ENCODE measurements at regions not wholly inside any gene's neighbourhood (a gene's known extent, or its start where the extent isn't known, plus 50 kb on each side); places are given as distances from the start of the nearest gene placed in this dataset.
"Not testable (repeated sequence)": the region's sequence is repeated elsewhere in the genome, so short reads cannot be mapped to it uniquely, and the experiment has no call there.

DNA sequence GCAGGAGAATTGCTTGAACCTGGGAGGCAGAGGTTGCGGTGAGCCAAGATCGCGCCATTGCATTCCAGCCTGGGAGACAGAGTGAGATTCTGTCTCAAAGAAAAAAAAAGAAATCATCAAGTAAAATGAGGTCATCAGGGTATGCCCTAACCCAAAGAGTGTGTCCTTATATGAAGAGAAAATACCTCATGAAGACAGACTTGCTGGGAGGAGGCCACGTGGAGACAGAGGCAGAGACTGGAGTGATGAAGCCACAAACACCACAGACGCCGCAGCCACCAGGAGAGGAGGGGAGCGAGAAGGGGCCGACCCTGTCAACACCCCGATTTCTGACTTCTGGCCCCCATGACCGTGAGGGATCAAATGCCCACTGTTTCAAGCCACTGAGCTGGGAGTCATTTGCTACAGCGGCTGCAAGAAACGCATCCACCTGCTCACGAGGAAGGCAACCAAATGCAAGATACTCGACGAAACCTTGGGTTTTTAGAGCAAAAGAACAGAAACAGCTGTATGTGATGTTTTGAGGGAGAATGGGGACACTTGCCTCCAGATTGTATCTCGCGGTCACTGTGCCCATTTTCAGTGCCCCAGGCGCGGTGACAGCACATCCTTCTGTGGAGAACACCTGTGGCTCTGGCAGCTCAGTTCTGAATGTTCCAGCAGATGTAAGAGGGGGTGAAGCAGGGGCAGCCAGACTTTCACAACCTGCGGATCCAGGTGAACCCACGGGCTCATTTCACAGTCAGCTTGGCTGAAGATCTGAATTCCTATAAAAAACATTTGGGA is 1317.2 kb downstream of the TBC1D22A start:
- no peak for DNase-seq

DNA sequence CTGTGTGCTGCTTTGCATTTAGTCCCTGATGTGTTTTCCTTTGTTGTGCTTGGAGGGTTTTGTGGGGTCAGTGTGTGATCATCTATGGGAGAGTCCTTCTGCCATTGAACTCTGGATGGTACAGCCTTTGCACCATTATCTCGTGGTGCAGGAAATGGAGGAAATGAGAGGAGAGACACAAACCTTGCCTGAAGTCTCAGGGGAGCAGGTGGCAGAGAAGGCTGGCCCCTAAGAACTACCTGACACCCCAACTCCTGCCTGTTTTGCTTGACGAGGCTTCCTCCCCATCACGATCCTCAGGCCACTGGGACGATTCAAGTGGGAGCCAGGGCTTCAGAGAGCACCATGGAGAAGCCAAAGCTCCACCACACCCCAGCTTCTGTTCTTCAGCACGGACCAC is 1316.4 kb downstream of the TBC1D22A start:
- DNase-seq, result no peak

DNA sequence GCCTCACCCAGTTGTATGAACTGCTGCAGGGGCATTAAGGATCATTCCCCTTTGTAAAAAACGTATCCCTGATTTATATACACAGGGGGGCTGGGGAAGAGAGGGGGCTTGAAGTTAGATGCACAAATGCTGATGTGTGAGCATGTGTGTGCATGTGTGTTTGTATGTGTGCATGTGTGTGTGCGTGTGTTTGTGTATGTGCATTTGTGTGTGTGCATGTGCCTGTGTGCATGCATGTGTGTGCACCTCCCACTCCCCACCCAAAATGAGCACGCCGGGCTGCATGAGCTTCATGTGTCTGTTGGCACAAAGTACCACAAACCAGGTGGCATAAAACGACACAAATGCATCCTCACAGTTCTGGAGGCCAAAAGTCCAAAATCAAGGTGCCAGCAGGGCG is 1315.2 kb downstream of the TBC1D22A start:
- DNase-seq, result no peak

DNA sequence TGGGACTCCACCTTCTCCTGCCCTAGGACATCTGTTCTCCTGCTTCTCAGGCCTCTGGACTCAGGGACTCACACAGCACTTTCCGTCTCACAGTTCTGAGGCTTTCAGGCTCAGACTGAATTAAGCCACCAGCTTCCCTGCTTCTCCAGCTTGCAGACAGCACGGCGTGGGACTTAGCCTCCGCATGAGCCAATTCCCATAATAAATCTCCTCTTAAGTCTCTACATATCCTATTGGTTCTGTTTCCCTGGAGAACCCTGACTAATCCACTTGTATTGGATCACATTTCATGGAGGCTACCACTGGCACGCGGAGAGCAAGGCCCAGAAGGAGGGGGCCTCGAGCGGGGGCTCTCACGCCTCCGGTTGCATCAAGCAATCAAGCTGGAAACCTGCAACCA is 1313.6 kb downstream of the TBC1D22A start:
- DNase-seq, result no peak

DNA sequence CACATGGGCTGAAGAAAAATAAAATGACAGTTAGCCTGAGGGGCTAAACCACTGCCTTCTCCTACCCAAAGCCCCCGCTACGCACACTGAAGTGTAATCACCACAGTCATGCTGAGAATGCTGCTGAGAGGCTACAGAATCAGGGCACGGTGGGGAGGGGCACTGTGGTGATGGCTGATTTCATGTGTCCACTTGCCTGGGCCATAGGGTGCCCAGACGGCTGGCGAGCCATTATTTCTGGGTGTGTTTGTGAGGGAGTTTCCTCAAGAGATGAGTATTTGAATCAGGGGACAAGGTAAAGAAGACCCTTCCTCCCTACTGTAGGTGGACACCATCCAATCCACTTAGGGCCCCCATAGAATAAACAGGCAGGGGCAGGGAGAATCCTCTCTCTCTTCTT is 1313.2 kb downstream of the TBC1D22A start:
- DNase-seq, result no peak

DNA sequence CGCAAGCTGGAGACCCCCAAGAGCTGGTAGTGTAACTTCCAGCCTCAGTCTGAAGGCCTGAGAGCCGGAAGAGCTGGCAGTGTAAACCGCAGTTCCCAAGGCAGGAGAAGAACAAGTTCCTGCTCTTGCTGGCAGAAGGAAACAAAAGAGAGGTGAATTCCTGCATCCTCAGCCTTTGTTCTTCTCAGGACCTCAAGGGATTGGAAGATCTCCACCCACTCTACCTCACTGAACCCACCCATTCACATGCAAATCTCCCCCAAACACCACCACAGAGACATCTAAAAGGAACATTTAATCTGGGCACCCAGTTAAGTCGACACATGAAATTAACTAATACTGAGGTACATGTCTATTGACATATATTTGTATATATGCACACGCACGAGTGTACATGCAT is 1310.3 kb downstream of the TBC1D22A start:
- DNase-seq, result no peak

DNA sequence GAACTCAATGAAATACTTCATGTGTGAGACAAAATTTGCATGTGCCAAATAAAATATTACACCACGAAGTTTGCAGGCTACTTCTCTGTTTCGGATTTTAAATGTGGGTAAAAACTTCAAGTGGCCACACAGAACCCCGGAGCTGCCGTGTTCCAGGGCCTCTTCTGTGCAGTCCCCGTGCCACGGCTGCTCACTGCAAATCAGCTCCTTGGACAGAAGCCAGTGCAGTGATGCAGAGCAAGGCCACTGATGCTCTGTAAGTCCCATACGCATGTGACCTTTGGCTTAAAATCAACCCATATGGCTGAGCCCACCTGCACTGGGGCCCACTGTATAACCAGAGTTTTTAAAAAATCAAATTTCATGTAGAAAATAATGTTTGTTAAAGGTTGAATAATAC is 1309.4 kb downstream of the TBC1D22A start:
- no peak for DNase-seq

DNA sequence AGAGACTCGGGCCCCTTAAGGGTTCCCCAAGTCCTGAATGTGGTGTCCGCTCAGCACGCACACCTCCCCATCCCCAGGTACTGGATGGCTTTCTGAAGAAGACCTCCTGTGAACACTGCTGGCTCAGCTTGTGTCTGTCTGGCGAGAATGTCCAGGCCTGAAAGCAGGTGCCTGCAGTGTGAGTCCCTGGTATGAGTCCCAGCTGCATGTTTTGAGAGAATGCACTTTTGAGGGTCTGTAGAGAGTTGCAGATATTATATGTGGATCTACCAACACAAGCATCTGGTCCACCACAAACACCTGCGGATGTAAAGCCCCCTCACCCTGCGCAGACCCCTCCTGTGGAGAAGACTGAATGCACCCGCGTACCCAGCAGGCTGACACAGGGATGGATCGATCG is 1308.9 kb downstream of the TBC1D22A start:
- no peak for DNase-seq

DNA sequence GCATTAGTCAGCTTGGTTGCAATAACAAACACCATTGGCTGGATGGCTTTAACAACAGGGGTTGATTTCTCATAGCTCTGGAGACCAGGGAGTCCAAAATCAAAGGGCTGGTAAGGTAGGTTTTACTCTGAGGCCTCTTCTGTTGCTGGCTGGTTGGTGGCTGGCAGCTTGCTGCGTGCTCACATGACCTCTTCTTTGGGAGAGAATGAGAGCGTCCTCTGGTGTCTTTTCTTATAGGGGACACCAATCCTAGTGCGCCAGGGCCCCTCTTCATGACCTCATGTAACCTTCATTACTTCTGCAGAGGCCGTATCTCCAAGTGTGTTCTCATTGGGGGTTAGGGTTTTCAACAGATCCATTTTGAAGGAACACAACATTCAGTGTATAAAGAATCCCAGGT is 1308.3 kb downstream of the TBC1D22A start:
- DNase-seq, result no peak

DNA sequence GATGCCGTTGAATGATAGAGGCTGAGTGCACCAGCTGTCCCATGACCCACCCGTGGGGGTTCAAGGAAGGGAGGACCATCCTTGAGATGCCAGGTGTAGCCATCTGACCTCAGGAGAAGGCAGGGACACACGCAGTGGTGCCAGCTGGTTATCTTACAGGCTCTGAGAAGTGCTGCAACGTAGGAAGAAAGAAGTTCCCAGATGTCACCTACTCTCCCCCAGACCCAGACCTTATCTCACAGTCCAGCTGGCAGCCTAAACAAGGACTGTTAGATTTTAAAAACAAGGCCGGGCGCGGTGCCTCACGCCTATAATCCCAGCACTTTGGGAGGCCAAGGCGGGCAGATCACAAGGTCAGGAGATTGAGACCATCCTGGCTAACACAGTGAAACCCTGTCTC is 1307.6 kb downstream of the TBC1D22A start:
- no peak for DNase-seq

DNA sequence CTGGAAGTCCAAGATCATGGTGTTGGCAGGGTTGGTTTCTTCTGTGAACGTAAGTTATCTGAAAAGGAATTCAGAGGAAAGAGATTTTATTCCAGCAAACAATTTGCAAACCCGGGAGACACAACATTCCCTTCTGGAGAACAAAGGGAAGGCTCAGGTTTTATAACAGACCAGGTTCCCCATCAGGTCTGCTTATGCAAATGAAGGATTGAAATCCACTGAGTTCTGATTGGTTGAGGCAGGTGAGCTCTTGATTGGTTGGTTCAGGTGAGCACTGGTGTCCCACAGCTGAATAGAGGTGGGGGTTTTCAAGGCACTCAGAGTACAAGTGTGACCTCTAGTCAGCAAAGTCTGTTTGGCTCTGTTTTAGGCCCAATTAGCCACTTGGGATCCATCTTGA is 1306.8 kb downstream of the TBC1D22A start:
- DNase-seq, result no peak

DNA sequence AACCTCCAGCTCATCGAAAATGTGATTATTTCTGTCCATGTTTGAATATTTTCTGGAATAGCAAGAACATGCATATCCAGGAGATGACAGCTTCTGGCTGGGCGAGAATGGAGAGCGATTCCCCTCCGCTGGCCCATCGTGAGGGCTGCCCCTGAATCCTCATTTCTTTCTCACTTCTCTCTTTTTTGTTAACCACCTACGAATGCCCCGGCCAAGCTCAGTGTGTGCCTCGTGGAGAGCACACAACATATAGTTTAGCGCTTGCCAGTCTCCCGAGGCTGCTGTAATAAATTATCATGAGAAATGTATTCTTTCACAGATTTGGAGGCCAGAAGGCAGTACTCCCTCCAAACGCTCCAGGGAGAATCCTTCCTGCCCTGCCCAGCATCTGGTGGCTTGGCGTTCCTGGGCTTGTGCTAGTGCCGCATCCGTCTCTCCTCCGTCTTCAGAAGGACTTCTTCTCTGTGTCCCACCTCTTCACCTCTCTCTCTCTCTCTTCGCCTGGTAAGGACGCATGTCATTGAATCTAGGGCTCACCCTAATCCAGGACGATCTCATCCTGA is 1306.0 kb downstream of the TBC1D22A start:
- DNase-seq, result no peak

DNA sequence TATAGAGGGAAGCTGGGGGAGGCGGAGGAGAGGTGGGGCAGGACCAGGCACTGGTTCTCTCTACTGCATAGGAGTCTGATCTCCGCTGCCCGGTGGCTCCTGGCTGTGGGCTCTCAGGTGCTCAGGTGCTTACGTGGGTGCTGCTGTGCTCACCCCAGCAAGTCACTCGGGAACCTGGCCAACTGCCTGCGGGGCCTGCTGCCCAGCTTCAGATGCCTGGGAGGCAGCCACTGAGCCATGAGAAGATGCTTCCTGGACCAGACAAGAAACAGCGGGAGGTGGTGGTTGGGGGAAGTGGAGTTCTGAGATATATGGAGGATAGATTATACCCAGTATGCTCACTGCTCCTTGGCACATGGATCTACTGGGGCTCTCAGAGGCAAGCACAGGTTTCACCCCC is 1303.4 kb downstream of the TBC1D22A start:
- DNase-seq, result no peak

DNA sequence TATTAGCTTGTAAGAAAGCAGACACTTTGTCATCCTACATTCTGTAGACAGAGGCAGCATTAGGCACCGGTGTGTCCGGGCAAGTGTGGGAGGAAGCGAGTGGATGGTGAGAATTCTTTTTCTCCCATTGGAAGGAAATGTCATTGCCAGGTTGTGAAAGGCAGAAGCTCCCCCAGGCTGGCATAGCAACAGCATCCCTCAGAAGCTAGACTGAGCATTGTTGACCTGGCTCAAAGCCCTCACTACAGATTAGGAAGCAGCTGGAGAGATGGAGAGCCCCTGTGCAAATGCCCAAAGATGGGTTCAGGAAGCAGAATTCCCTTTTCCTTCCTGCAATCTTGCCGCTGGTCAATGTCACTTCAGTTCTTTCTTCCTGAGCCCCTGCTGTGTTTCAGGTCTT is 1299.3 kb downstream of the TBC1D22A start:
- DNase-seq, result peak in 1 of 2 experiments; percentile 39

DNA sequence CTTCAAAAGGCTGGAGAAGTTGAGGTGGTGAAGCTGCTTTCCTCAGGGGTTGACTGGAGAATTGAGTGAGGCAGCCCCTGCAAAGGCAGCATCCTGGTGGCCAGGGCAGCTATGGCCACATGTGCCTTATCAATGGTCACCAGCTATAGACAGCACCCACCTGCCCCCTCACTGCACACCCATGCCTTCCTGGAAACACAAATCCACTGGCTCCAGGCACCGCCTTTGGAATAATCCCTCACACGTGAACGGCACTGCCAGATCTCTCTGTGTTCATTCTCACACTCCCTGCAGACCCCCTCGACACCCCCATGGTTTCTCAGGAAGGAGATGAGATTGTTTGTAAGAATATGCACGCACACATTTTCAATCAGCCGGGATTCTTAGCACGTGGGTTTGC is 1297.8 kb downstream of the TBC1D22A start:
- no peak for DNase-seq

DNA sequence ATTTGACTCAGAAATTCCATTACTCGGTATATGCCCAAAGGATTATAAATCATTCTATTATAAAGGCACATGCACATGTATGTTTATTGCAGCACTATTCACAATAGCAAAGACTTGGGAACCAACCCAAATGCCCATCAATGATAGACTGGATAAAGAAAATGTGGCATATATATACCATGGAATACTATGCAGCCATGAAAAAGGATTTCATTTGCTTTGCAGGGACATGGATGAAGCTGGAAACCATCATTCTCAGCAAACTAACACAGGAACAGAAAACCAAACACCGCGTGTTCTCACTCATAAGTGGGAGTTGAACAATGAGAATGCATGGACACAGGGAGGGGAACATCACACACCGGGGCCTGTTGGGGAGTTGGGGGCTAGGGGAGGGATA is 1297.1 kb downstream of the TBC1D22A start:
- DNase-seq, result not testable (repeated sequence)

DNA sequence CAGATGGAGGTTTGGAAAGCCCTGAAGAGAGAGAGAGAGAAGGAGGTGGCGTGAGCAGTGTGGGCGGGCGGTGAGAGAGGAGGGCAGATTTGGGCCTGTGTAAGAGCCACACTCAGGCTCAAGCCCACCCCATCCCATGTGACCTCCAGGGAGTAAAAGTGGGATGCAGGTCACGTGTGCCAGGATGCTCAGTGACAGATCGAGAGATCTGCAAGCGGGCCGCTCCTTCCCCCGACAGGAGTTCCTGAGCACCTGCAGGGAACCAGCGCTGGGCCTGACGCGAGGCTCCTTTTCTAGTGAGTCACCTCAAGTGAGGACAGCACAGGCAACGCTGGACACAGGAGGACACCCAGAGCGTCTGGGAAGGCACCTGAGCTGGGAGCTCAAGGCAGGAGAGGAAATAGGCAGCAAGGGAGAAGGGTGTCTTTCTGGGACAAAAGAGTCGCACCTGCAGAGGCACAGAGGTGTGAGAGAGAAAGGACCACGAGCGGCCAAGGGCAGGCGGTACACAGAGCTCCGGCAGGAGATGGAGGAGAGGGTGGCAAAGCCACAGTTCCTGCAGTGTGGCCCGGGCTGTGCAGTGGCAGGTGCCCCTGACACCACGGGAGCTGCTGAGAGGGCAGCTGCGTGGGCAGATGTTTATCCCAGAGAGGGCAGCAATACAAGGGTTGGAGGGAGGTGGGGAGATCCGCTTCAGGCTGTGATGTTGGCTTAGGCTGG is 1294.8 kb downstream of the TBC1D22A start:
- no peak for DNase-seq

DNA sequence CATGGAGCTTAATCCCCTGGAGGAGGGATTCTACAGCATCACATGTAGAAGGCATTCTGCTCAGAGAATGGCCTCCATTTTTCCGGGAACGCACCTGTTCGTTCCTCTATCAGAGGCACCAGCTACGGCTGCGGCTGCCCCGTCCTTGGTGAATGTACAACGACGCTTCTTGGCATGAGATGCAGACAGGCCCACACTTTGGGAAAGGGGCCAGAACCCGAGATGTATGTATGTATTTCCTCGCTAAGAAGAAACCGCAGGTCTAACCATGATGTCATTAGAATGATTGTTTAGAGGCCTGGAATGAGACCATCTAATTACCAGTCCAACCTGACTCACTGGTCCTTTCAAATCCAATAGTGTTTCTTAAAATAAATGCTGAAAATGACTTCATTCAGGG is 1293.4 kb downstream of the TBC1D22A start:
- DNase-seq, result no peak

DNA sequence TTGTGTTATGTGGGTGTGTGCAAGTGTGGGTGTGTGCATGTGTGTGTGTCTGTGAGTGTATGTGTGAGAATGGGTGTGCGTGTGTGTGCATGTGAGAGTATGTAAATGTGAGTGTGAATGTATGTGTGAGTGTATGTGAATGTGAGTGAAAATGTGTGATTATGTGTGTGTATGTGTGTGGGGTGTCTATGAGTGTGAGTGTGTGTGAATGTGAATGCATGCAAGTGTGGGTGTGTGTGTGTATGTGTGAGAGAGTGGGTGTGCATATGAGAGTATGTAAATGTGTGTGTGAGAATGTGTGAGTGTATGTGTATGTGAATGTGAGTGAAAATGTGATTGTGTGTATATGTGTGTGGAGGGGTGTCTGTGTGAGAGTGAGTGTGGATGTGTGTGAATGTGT is 1292.7 kb downstream of the TBC1D22A start:
- no peak for DNase-seq

DNA sequence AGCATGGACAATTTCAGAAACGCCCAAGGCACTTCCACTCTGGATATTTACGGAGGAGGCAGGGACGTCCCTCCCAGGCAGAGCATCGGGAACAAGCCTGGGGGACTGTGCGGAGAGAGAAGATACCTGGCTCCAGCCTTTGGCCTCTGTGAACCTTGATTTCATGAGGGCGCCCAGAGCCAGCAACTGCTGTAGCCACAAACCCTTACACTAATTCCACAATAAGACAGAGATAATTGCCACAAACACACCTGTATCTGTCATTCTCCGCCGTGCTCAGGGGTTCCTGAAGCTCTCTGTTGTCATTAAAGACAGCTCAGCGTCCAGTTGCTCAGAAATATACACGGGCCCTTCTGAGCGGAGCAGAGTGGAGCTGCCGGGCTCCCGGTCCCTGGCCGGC is 1292.1 kb downstream of the TBC1D22A start:
- DNase-seq, result no peak

DNA sequence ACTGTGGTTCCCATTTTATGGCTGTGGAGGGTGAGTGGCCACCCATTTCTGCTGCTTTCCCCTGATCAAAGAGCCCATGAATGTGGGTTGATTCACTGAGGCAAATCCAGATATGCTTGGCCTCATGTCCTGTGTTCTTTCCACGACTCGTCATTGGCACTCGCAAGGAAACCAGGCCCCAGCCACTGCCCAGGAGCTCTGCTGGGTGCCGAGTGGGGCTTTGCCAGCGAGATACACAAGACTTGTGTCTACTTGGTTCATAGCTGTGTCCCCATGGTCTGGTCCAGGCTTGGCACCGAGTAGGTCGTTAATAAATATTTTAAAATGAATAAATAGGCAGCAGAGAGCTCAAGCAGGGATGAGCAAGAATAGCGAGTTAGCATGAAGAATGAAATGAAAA is 1291.5 kb downstream of the TBC1D22A start:
- DNase-seq, result no peak

DNA sequence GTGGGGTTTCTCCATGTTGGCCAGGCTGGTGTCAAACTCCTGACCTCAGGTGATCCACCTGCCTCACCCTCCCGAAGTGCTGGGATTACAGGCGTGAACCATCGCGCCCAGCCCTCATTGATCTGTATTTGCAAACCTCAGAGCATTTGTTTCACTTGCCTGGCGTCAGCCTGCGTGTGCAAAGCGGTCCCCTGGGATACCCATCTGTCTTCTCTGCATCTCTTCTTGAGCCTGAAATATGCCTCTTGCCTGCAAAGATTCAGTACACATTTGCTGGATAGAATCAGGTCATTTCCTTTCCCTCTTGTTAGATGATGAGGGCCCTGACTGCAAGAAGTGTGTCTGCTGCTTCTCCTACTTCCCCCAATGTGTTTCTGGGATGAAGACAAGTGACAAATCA is 1291.0 kb downstream of the TBC1D22A start:
- DNase-seq, result no peak

DNA sequence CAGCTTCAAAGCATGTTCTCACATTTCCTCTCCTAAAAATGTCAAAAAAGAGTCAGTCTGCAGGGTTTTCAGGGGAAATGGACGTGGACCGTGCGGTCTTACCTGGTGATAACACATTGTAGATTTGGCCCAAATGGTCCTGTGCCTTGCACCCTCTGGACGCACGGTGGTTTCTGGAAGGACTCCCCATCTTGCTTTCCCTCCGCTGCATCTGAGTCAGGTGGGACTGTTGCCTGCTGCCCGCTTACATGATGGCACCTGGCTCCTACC is 1290.1 kb downstream of the TBC1D22A start:
- no peak for DNase-seq

DNA sequence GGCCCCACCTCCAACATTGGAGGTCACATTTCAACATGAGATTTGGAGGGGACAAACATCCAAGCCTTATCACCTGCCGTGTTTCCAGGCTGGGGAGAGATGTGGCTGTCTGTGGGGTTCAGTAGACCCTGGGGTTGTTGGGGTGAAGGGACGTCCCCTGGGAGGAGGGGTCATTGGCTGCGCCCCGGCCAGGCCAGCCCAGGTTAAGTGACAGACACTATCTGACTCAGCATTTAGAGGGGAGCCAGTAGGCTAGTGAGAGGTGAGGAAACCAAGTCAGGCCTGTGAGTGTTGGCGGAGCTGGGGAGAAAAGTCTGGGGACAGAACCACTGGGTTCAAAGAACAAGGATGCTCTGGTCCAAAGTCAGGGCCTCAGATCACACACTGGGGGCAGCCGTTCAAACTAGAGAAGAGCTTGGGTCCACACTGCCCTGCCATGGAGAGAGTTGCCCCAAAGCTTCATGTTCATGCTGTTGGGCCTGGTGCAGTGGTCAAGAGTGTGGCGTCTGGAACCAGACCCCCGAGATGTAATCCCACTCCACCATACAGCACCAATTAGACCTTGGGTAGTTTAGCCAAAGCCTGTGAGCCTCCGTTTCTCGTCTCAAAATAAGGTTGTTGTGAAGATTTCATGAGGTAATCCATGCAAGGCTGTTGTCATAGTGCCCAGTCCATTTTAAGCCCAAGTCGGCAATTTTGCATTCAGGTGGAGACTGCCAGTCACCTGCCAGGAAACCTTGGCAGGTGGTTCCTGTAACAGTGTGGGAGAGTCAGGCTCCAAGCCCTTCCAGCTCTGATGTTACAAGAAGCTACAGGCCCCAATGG is 1289.6 kb downstream of the TBC1D22A start:
- peak; percentile 19 to 43 for DNase-seq
